A673 (cell line): ENCODE measurements at regions not wholly inside any gene's neighbourhood (a gene's known extent, or its start where the extent isn't known, plus 50 kb on each side); places are given as distances from the start of the nearest gene placed in this dataset.

ENCODE experiments used
- CTCF ChIP-seq: fragments of 300-800, 200-600 bp; sonication (generic); conservative IDR thresholded peaks from 2 replicates; pipeline ENCODE4 v1.5.1; 2017; ENCODE audit warnings: low read depth, mild to moderate bottlenecking, antibody characterized with exemption, low read length, moderate library complexity, mixed read lengths
- EZH2 ChIP-seq: fragments of 200-600 bp; sonication (generic); IDR thresholded peaks from 2 replicates; pipeline ENCODE4 v1.6.1; 2017; ENCODE audit warnings: borderline replicate concordance, low read depth, mild to moderate bottlenecking, mixed read lengths, antibody characterized with exemption, low read length; ENCODE audit not compliant: poor library complexity, severe bottlenecking

- TF ChIP-seq CTCF (no peak), EZH2 (no peak)
Observed at GRCh38 chr2:187118331-187119099, 269.5 kb upstream of the ZSWIM2 start.
